ENCODE measurements at regions not wholly inside any gene's neighbourhood (a gene's known extent, or its start where the extent isn't known, plus 50 kb on each side); places are given as distances from the start of the nearest gene placed in this dataset.
"Not testable (repeated sequence)": the region's sequence is repeated elsewhere in the genome, so short reads cannot be mapped to it uniquely, and the experiment has no call there.

- DNase-seq (ENCODE audit: low read depth), result no peak
Observed at GRCh38 chr18:47677952-47678351, 252.5 kb downstream of the SMAD2 start.

GRCh38 chr18:47669815-47670214 is 260.6 kb downstream of the SMAD2 start:
- no peak for DNase-seq (ENCODE audit: low read depth)

GRCh38 chr18:47658498-47658897 is 272.0 kb downstream of the SMAD2 start:
- DNase-seq (ENCODE audit: low read depth), result no peak

- no peak for DNase-seq (ENCODE audit: low read depth)
Observed at GRCh38 chr18:47654988-47655387, 275.5 kb downstream of the SMAD2 start.

GRCh38 chr18:47644896-47645295 is 285.6 kb downstream of the SMAD2 start:
- DNase-seq (ENCODE audit: low read depth), result no peak

- not testable (repeated sequence) for DNase-seq (ENCODE audit: low read depth)
Observed at GRCh38 chr18:47637551-47637950, 292.9 kb downstream of the SMAD2 start.

GRCh38 chr18:47635416-47635815 is 295.0 kb downstream of the SMAD2 start:
- DNase-seq (ENCODE audit: low read depth), result no peak

- no peak for DNase-seq (ENCODE audit: low read depth)
Observed at GRCh38 chr18:47632970-47633635, 297.4 kb downstream of the SMAD2 start.

- DNase-seq (ENCODE audit: low read depth), result no peak
Observed at GRCh38 chr18:47628893-47629292, 301.6 kb downstream of the SMAD2 start.

- DNase-seq (ENCODE audit: low read depth), result no peak
Observed at GRCh38 chr18:47628240-47628781, 302.1 kb downstream of the SMAD2 start.

- DNase-seq (ENCODE audit: low read depth), result no peak
Observed at GRCh38 chr18:47627030-47627429, 303.4 kb downstream of the SMAD2 start.

GRCh38 chr18:47619771-47620448 is 310.5 kb downstream of the SMAD2 start:
- DNase-seq (ENCODE audit: low read depth), result no peak

GRCh38 chr18:47618758-47619157 is 311.7 kb downstream of the SMAD2 start:
- DNase-seq (ENCODE audit: low read depth), result no peak

GRCh38 chr18:47615043-47615442 is 315.4 kb downstream of the SMAD2 start:
- DNase-seq (ENCODE audit: low read depth), result no peak

- no peak for DNase-seq (ENCODE audit: low read depth)
Observed at GRCh38 chr18:47613929-47614328, 316.5 kb downstream of the SMAD2 start.

- DNase-seq (ENCODE audit: low read depth), result no peak
Observed at GRCh38 chr18:47611649-47612048, 318.8 kb downstream of the SMAD2 start.

- DNase-seq (ENCODE audit: low read depth), result no peak
Observed at GRCh38 chr18:47606526-47606925, 323.9 kb downstream of the SMAD2 start.

- DNase-seq (ENCODE audit: low read depth), result no peak
Observed at GRCh38 chr18:47605093-47605492, 325.4 kb downstream of the SMAD2 start.

GRCh38 chr18:47604021-47604420 is 326.4 kb downstream of the SMAD2 start:
- DNase-seq (ENCODE audit: low read depth), result no peak

- DNase-seq (ENCODE audit: low read depth), result no peak
Observed at GRCh38 chr18:47603158-47603557, 327.3 kb downstream of the SMAD2 start.

- DNase-seq (ENCODE audit: low read depth), result no peak
Observed at GRCh38 chr18:47602273-47602897, 328.1 kb downstream of the SMAD2 start.

GRCh38 chr18:47601581-47602272 is 328.7 kb downstream of the SMAD2 start:
- DNase-seq (ENCODE audit: low read depth), result no peak

Measured in iris pigment epithelial cell (primary cell).